GM12875 (cell line): ENCODE measurements at regions not wholly inside any gene's neighbourhood (a gene's known extent, or its start where the extent isn't known, plus 50 kb on each side); places are given as distances from the start of the nearest gene placed in this dataset.
"Not testable (repeated sequence)": the region's sequence is repeated elsewhere in the genome, so short reads cannot be mapped to it uniquely, and the experiment has no call there.

Experiments used
- H3K4me3 ChIP-seq: one replicate; pipeline ENCODE4 v1.5.1; 2011; ENCODE audit warnings: low read depth, low read length, control low read depth
- CTCF ChIP-seq: IDR thresholded peaks from 2 replicates; pipeline ENCODE4 v1.5.1; 2011; ENCODE audit warnings: low read depth, mild to moderate bottlenecking, control low read depth, inconsistent platforms, low read length, moderate library complexity, borderline replicate concordance; ENCODE audit not compliant: insufficient read depth

- no peak overlapping the region for H3K4me3 ChIP-seq
- no peak for TF ChIP-seq CTCF
Observed at GRCh38 chr1:104238991-104239390, 489.3 kb downstream of the AMY1C start.

GRCh38 chr1:104248385-104248784 lies 498.7 kb downstream of the AMY1C start:
- H3K4me3 ChIP-seq = no peak overlapping the region
- no peak for TF ChIP-seq CTCF

GRCh38 chr1:104259481-104259880 lies 509.8 kb downstream of the AMY1C start:
- no peak overlapping the region for H3K4me3 ChIP-seq
- no peak for TF ChIP-seq CTCF

- H3K4me3 ChIP-seq = not testable (repeated sequence)
Observed at GRCh38 chr1:104263110-104263509, 513.4 kb downstream of the AMY1C start.

- no peak for TF ChIP-seq CTCF
Observed at GRCh38 chr1:104264521-104264920, 514.8 kb downstream of the AMY1C start.

GRCh38 chr1:104265163-104265562 lies 515.5 kb downstream of the AMY1C start:
- no peak overlapping the region for H3K4me3 ChIP-seq
- no peak for TF ChIP-seq CTCF

More at GRCh38 chr1:104264521-104264920, 514.8 kb downstream of the AMY1C start:
- H3K4me3 ChIP-seq = no peak overlapping the region

- no peak overlapping the region for H3K4me3 ChIP-seq
- no peak for TF ChIP-seq CTCF
Observed at GRCh38 chr1:104266612-104267011, 516.9 kb downstream of the AMY1C start.

- H3K4me3 ChIP-seq = not testable (repeated sequence)
Observed at GRCh38 chr1:104288322-104288721, 538.6 kb downstream of the AMY1C start.
